ENCODE measurements at regions not wholly inside any gene's neighbourhood (a gene's known extent, or its start where the extent isn't known, plus 50 kb on each side); places are given as distances from the start of the nearest gene placed in this dataset.

DNA sequence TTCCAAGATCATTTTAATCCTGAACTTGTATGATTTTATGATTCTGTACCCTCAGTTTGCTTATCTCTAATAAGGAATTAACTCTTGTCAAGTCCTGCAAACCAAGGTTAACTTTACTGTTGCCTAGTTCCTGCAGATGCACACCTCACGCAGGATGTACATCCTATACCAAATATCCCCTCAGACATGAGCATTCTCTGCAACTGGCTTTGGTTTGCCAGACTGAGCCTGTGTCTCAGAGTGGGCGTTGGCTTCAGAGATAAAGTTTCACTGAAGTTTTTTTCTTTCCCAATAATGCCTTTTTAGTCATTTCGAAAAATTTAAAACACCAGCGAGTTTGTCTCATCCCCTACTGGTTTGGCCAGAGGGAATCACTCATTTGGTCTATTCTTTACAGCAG lies 173.9 kb downstream of the NR2F2 start:
- TF ChIP-seq EZH2 (IDR thresholded peaks at IDR 0.05; ENCODE audit: insufficient read depth, poor library complexity, severe bottlenecking) (no peak), EZH2phosphoT487 (IDR thresholded peaks at IDR 0.05; ENCODE audit: insufficient read depth, low read depth) (no peak)

All from GM23248 (cell line).